NOMO-1 treated with dmso at 0.1 percent for 144 hours (cell line): ENCODE measurements at regions not wholly inside any gene's neighbourhood (a gene's known extent, or its start where the extent isn't known, plus 50 kb on each side); places are given as distances from the start of the nearest gene placed in this dataset.

ENCODE experiments used
- DNase-seq: peaks from one replicate; lab custom pipeline; 2025; ENCODE audit not compliant: unreplicated experiment; lab: John Stamatoyannopoulos, UW

DNA sequence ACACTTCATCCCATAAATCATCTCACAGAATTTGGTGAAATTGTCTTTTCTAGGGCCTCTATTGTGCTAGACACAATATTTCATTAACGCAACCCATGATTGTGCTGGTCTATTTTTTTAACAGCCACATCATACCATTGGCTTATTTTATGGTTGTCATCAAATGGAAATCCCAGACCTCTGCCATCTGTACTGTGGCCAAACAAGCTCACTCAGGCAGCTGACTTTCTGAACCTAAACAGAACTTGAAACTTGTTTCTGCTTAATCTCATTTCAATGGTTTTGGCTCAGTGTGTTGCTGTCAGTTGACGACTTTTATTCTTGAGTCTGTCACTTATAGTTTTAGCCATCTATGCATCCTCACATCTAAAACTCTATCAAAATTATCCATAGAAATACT lies 111.8 kb downstream of the HAO1 start:
- DNase-seq = no peak

DNA sequence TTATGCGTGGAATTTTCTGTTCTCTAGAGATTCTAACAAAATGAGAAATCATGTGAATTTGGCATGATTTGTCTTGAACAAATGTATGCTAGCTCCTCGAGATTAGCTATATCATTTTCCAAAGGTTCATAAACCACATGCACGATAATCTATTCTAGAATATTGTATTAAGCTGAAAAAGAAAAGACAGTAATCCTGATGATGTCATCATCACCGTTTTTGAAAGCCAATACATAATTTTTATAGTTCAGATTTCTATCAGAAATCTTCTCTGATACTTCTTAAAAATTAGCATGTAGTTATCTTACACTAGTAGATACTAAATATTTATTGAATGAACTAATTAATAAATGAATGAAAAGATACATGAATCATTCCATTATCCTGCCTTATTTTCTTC lies 111.2 kb downstream of the HAO1 start:
- DNase-seq = no peak

DNA sequence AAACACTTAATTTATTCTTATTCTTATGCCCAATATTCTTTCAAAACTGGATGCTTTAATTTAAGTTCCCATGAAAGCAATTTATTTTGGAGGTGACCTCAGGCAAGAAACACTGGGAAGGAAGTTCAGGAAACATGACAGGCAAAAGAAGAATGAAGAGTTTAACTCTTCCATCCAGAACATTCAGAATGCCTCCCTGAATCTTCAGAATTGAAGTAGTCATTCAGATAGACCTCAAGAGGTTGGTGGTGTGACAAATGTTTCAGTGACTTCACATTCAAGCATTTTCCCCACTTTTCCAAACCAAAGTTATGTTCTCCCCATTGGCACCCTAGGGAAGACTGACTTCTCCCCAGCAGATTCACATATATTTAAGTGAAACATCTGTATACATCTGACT lies 110.5 kb downstream of the HAO1 start:
- DNase-seq = no peak
